ENCODE measurements at regions not wholly inside any gene's neighbourhood (a gene's known extent, or its start where the extent isn't known, plus 50 kb on each side); places are given as distances from the start of the nearest gene placed in this dataset.

- Mint-ChIP-seq H3K4me3 (no peak overlapping the region), H3K9me3 (no peaks in the 10 kb centered on the region), H3K27ac (no peak overlapping the region), H3K4me1 (no peaks in the 10 kb centered on the region), H3K36me3 (no peaks in the 10 kb centered on the region), H3K27me3 (no peaks in the 10 kb centered on the region)
- ATAC-seq: no peak
These were observed 177.8 kb upstream of the CDIN1 start for GRCh38 chr15:36401586-36401966.

DNA sequence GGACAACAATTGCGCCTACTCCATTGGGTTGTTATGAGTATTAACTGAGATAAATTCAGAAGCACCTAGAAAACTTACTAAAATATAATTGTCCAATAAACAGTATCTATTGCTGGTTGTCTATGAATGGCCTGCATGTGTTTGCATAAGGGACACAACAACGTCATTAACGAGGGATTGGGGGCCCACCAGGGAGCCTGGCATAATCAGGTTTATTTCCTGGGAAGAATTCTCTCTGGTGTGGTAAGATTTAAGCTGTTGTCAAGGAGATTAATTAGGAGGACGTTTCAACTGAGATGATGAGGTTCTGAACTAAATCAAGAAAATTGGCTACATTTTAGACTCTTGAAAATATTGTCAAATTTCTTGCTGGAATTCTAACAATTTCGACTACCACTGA, 176.1 kb upstream of the CDIN1 start:
- H3K36me3 Mint-ChIP-seq: no peaks in the 10 kb centered on the region
- no peaks in the 10 kb centered on the region for H3K9me3 Mint-ChIP-seq
- H3K27me3 Mint-ChIP-seq: no peaks in the 10 kb centered on the region
- ATAC-seq: no peak
- no peak overlapping the region for H3K27ac Mint-ChIP-seq
- H3K4me1 Mint-ChIP-seq: no peaks in the 10 kb centered on the region
- H3K4me3 Mint-ChIP-seq: no peak overlapping the region

DNA sequence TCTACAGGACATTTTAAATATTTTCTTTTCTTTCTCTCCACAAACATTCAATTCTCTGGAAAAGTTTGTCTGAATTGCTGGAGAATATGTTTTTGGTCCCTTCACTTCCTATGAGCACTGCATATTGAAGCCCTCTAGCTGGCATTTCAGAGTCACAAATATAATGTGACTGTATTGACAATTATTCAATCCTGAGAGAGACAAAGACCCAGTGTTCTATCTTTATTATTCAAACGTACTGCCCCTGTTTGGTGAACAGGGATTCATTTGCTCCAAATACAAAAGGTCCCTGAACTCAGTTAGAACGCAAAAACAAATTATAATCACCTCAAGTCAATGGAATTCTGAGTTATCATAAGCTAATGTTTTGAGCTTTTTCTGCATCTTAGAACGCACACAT, 173.1 kb upstream of the CDIN1 start:
- H3K4me1 Mint-ChIP-seq: no peaks in the 10 kb centered on the region
- no peak overlapping the region for H3K27ac Mint-ChIP-seq
- H3K9me3 Mint-ChIP-seq: no peaks in the 10 kb centered on the region
- no peak for ATAC-seq
- H3K36me3 Mint-ChIP-seq: no peaks in the 10 kb centered on the region
- no peaks in the 10 kb centered on the region for H3K27me3 Mint-ChIP-seq
- no peak overlapping the region for H3K4me3 Mint-ChIP-seq

DNA sequence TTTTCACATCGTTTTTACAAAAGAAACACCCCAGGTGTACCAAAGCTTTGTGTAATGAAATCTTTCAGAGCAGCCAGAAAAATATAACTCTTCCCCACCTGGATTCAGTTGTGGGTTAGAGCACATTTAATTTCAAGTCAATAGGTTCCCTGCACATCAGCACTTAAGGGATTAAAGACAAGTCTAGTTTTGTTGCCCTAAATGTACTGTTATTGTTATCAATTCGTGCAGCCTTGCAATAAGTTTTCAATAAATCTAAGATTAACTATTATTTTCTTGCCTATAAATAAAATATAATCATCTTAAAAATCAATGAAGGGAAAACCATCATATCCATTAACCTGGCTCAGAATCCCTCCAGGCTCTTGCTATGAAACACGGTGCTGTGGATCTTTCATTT, 172.5 kb upstream of the CDIN1 start:
- no peak overlapping the region for H3K27ac Mint-ChIP-seq
- no peak for ATAC-seq
- H3K4me3 Mint-ChIP-seq: no peak overlapping the region
- no peaks in the 10 kb centered on the region for H3K9me3 Mint-ChIP-seq
- H3K4me1 Mint-ChIP-seq: no peaks in the 10 kb centered on the region
- no peaks in the 10 kb centered on the region for H3K27me3 Mint-ChIP-seq
- no peaks in the 10 kb centered on the region for H3K36me3 Mint-ChIP-seq

GRCh38 chr15:36407647-36408046, 171.8 kb upstream of the CDIN1 start:
- Mint-ChIP-seq H3K27ac (no peak overlapping the region), H3K4me1 (no peaks in the 10 kb centered on the region), H3K36me3 (no peaks in the 10 kb centered on the region), H3K4me3 (no peak overlapping the region), H3K9me3 (no peaks in the 10 kb centered on the region), H3K27me3 (no peaks in the 10 kb centered on the region)
- no peak for ATAC-seq

GRCh38 chr15:36409819-36410218, 169.6 kb upstream of the CDIN1 start:
- ATAC-seq: no peak
- H3K27me3 Mint-ChIP-seq: no peaks in the 10 kb centered on the region
- H3K4me3 Mint-ChIP-seq: no peak overlapping the region
- no peak overlapping the region for H3K27ac Mint-ChIP-seq
- no peaks in the 10 kb centered on the region for H3K9me3 Mint-ChIP-seq
- no peaks in the 10 kb centered on the region for H3K4me1 Mint-ChIP-seq
- H3K36me3 Mint-ChIP-seq: no peaks in the 10 kb centered on the region

GRCh38 chr15:36414670-36415069, 164.8 kb upstream of the CDIN1 start:
- Mint-ChIP-seq H3K9me3 (no peaks in the 10 kb centered on the region), H3K36me3 (no peaks in the 10 kb centered on the region), H3K4me1 (no peaks in the 10 kb centered on the region), H3K4me3 (no peak overlapping the region), H3K27me3 (no peaks in the 10 kb centered on the region), H3K27ac (no peak overlapping the region)
- ATAC-seq: no peak

DNA sequence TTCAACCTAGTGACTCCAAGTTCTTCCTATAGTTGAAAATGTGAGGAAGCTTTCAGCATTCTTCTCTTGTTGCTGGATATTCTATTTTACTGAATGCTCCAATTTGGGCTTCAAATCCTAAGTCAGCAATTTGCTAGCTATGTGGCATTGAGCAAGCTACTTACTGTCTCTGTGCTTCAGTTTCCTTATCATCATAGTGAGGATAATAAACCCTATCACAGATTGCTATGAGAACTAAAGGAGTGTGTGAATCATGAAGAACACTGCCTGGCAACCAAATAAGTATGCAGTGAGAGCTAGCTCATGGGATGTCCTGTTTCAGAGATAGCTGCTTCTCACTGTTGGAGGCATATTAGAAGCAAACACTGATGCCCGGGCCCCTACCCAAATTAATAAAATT, 163.8 kb upstream of the CDIN1 start:
- Mint-ChIP-seq H3K27me3 (no peaks in the 10 kb centered on the region), H3K4me1 (no peaks in the 10 kb centered on the region), H3K27ac (no peak overlapping the region), H3K36me3 (no peaks in the 10 kb centered on the region), H3K9me3 (no peaks in the 10 kb centered on the region), H3K4me3 (no peak overlapping the region)
- no peak for ATAC-seq

- H3K27me3 Mint-ChIP-seq: no peaks in the 10 kb centered on the region
- no peak overlapping the region for H3K4me3 Mint-ChIP-seq
- no peak overlapping the region for H3K27ac Mint-ChIP-seq
- peaks cover 2% of the 10 kb centered on the region for H3K9me3 Mint-ChIP-seq
- H3K36me3 Mint-ChIP-seq: no peaks in the 10 kb centered on the region
- no peaks in the 10 kb centered on the region for H3K4me1 Mint-ChIP-seq
- ATAC-seq: no peak
These were observed 156.8 kb upstream of the CDIN1 start for GRCh38 chr15:36422631-36423030.

- H3K27me3 Mint-ChIP-seq: no peaks in the 10 kb centered on the region
- no peak overlapping the region for H3K27ac Mint-ChIP-seq
- no peaks in the 10 kb centered on the region for H3K4me1 Mint-ChIP-seq
- no peak for ATAC-seq
- H3K4me3 Mint-ChIP-seq: no peak overlapping the region
- H3K9me3 Mint-ChIP-seq: peaks cover 2% of the 10 kb centered on the region
- no peaks in the 10 kb centered on the region for H3K36me3 Mint-ChIP-seq
These were observed 152.7 kb upstream of the CDIN1 start for GRCh38 chr15:36426691-36427090.

- Mint-ChIP-seq H3K4me1 (no peaks in the 10 kb centered on the region), H3K36me3 (no peaks in the 10 kb centered on the region), H3K9me3 (no peaks in the 10 kb centered on the region), H3K27ac (no peak overlapping the region), H3K27me3 (no peaks in the 10 kb centered on the region), H3K4me3 (no peak overlapping the region)
- ATAC-seq: no peak
These were observed 151.2 kb upstream of the CDIN1 start for GRCh38 chr15:36428102-36428845.

- no peak overlapping the region for H3K27ac Mint-ChIP-seq
These were observed 149.7 kb upstream of the CDIN1 start for GRCh38 chr15:36429707-36430106.

DNA sequence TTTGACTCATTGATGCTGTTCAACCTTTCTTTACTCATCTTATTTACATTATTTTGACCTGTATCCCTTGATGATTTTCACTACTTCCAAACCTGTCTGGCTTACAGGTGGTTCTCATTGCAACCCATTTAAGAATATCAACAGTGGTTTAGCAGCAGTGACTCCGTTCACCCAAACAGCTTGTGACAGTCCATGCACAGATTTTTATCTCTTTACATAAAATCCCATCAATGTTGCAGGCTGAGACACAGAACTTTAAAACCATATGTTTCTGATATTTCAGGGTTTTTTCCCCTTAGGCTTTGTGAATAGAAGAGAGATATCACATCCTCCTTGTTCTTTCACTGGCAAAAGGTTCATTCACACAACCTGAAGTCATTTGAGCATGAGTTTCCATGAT, 149.1 kb upstream of the CDIN1 start:
- no peak overlapping the region for H3K27ac Mint-ChIP-seq
- H3K4me3 Mint-ChIP-seq: no peak overlapping the region
- no peaks in the 10 kb centered on the region for H3K9me3 Mint-ChIP-seq
- no peaks in the 10 kb centered on the region for H3K27me3 Mint-ChIP-seq
- ATAC-seq: no peak
- H3K4me1 Mint-ChIP-seq: no peaks in the 10 kb centered on the region
- no peaks in the 10 kb centered on the region for H3K36me3 Mint-ChIP-seq

More at GRCh38 chr15:36429707-36430106, 149.7 kb upstream of the CDIN1 start:
- no peak for ATAC-seq
- Mint-ChIP-seq H3K4me3 (no peak overlapping the region), H3K27me3 (no peaks in the 10 kb centered on the region), H3K4me1 (no peaks in the 10 kb centered on the region), H3K36me3 (no peaks in the 10 kb centered on the region), H3K9me3 (no peaks in the 10 kb centered on the region)

DNA sequence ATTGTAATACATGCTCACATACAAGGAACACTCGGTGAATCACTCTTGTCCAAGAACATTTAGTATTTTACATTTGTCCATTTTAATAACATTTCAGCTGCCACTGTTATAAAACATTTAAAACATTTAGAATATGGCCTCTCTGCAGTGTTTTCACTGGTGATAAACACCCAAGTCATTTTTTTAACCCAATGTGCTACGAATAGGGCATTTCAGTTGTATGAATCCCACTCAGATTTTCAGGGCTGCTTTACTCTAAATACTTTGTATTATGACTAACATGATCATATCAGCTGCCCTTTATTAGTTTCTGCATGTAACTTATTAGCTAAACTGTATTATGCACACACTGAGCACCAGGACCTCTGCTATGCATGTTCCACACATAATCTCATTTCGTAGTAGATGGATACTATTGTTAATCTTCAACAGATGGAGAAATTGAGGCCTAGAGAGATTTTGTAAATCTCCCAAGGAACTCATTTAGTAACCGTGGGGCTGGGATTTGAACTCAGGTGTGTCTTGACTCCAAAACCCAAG, 148.6 kb upstream of the CDIN1 start:
- Mint-ChIP-seq H3K4me3 (no peak overlapping the region), H3K36me3 (no peaks in the 10 kb centered on the region), H3K9me3 (no peaks in the 10 kb centered on the region), H3K27ac (no peak overlapping the region), H3K27me3 (no peaks in the 10 kb centered on the region), H3K4me1 (no peaks in the 10 kb centered on the region)
- ATAC-seq: no peak

GRCh38 chr15:36432161-36432560, 147.3 kb upstream of the CDIN1 start:
- Mint-ChIP-seq H3K4me3 (no peak overlapping the region), H3K27ac (no peak overlapping the region), H3K4me1 (no peaks in the 10 kb centered on the region), H3K9me3 (no peaks in the 10 kb centered on the region), H3K27me3 (no peaks in the 10 kb centered on the region), H3K36me3 (no peaks in the 10 kb centered on the region)
- ATAC-seq: no peak

DNA sequence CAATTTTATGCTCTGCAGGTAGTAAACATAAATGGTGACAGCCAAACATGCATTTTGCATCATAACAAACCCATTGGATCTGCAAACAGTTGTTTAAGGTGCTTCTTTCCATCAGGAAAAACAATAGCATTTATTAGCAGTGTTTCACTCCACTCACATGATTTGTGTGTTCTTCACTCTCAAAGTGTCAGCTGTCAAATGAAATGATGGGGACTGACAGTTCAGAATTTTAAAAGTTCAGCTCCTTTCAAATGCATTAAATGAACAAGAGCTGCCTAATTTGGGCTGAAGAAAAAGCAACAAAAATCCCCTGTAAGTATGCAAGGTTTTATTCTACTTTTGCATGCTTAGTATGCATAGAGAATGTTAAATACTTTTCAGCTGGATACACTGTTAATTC, 145.2 kb upstream of the CDIN1 start:
- Mint-ChIP-seq H3K27me3 (no peaks in the 10 kb centered on the region), H3K4me1 (no peaks in the 10 kb centered on the region), H3K9me3 (no peaks in the 10 kb centered on the region), H3K4me3 (no peak overlapping the region), H3K36me3 (no peaks in the 10 kb centered on the region), H3K27ac (no peak overlapping the region)
- ATAC-seq: no peak
